HepG2 (cell line): ENCODE measurements at regions not wholly inside any gene's neighbourhood (a gene's known extent, or its start where the extent isn't known, plus 50 kb on each side); places are given as distances from the start of the nearest gene placed in this dataset.

Source experiments
- ATAC-seq: fragments of 200-7000 bp; cut with Tn5 transposase; 3 replicates; pipeline ENCODE4 v1.9.1; 2020; ENCODE audit warnings: mild to moderate bottlenecking, moderate library complexity
- BruUV-seq: library from RNA; stranded (reverse); fragments of 400-500 nt; replicated peaks from 2 replicates; lab custom pipeline; 2021; lab: Mats Ljungman, UMichigan
- CTCF ChIA-PET: fragments of 300-600 bp; formaldehyde crosslinking; extraction: SDS; loops from one replicate; lab custom pipeline; 2021; ENCODE audit warnings: low total read pairs, inconsistent platforms, low intra/inter-chr PET ratio; lab: Yijun Ruan, JAX
- POLR2A ChIA-PET: fragments of 350-600 bp; sonication (Branson Sonifier 250); formaldehyde crosslinking; loops from one replicate; lab custom pipeline; 2020; ENCODE audit warnings: antibody characterized with exemption, inconsistent platforms; lab: Yijun Ruan, JAX
- DNase-seq: peaks from one replicate; pipeline ENCODE4 v3.0.0-alpha.2; 2015; ENCODE audit warnings: low spot score
- FAIRE-seq: peaks from 3 replicates; lab custom pipeline; 2011; peaks lifted over from hg19 to GRCh38; lab: Jason Lieb, UNC
- H2AFZ ChIP-seq: one replicate; pipeline ENCODE4 v1.6.1; 2011; ENCODE audit warnings: low read length, inconsistent platforms
- H3K27ac ChIP-seq: fragments of 300-600 bp; 3 replicates; pipeline ENCODE4 v1.8.0; 2011; ENCODE audit warnings: mixed run types, mild to moderate bottlenecking, mixed read lengths, low read length, inconsistent platforms; ENCODE audit not compliant: insufficient read depth; ENCODE audit errors: extremely low read length
- H3K27me3 ChIP-seq, 2 experiments: fragments of 200-600 bp in 1 of 2; 2 replicates in 1 of 2; 3 replicates in 1 of 2; pipeline versions ENCODE4 v1.6.0 to v1.8.0; 2011; ENCODE audit warnings: low read length in 2 of 2, mild to moderate bottlenecking in 2 of 2, moderate library complexity in 2 of 2, inconsistent platforms in 1 of 2; ENCODE audit not compliant: insufficient read depth in 2 of 2, control insufficient read depth in 1 of 2
- H3K36me3 ChIP-seq, 2 experiments: fragments of 200-600 bp in 1 of 2; replicated peaks in 1 of 2; 2 replicates in 1 of 2; 3 replicates in 1 of 2; pipeline versions ENCODE4 v1.5.1 to v1.8.0; 2011; ENCODE audit warnings: low read length in 2 of 2, inconsistent platforms in 1 of 2; ENCODE audit not compliant: insufficient read depth in 2 of 2, control insufficient read depth in 1 of 2
- H3K4me1 ChIP-seq: 2 replicates; pipeline ENCODE4 v1.5.1; 2012; ENCODE audit warnings: low read length, inconsistent platforms; ENCODE audit not compliant: insufficient read depth
- H3K4me2 ChIP-seq: 2 replicates; pipeline ENCODE4 v1.6.0; 2011; ENCODE audit warnings: low read depth, low read length, inconsistent platforms
- H3K4me3 ChIP-seq, 3 experiments: fragments of 200-600 bp in 1 of 3; sonication (generic), shearing (Covaris generic) in 1 of 3; replicated peaks in 1 of 3; 2 replicates each; pipeline ENCODE4 v1.5.1; 2011 to 2016; ENCODE audit warnings: low read length in 3 of 3, inconsistent platforms in 2 of 3, low read depth in 2 of 3, mild to moderate bottlenecking in 2 of 3, control low read depth in 1 of 3, mixed read lengths in 1 of 3; ENCODE audit not compliant: insufficient read depth in 1 of 3
- H3K79me2 ChIP-seq: one replicate; pipeline ENCODE4 v1.6.1; 2011; ENCODE audit warnings: low read length, inconsistent platforms; ENCODE audit not compliant: insufficient read depth
- H3K9ac ChIP-seq: 2 replicates; pipeline ENCODE4 v1.6.0; 2011; ENCODE audit warnings: mild to moderate bottlenecking, low read depth, low read length, inconsistent platforms; ENCODE audit not compliant: insufficient read depth
- H3K9me3 ChIP-seq: 2 replicates; pipeline ENCODE4 v1.5.1; 2012; ENCODE audit warnings: mild to moderate bottlenecking, low read length
- H4K20me1 ChIP-seq: 2 replicates; pipeline ENCODE4 v1.6.0; 2011; ENCODE audit warnings: inconsistent platforms, mild to moderate bottlenecking, low read length, moderate library complexity; ENCODE audit not compliant: insufficient read depth
- AHR ChIP-seq: IDR thresholded peaks from 2 replicates; pipeline ENCODE4 v1.6.1; 2018; ENCODE audit warnings: missing genetic modification reagents, missing compliant biosample characterization
- CEBPG ChIP-seq: IDR thresholded peaks from 2 replicates; pipeline ENCODE4 v1.6.1; 2016
- DDIT3 ChIP-seq: sonication (generic); formaldehyde crosslinking; IDR thresholded peaks from 2 replicates; pipeline ENCODE4 v1.4.0; 2020; ENCODE audit warnings: mild to moderate bottlenecking, missing genetic modification reagents
- EZH2 ChIP-seq: conservative IDR thresholded peaks from 2 replicates; pipeline ENCODE4 v1.6.1; 2012; ENCODE audit warnings: mild to moderate bottlenecking, low read depth, low read length, moderate library complexity
- JUN ChIP-seq: sonication (generic); formaldehyde crosslinking; IDR thresholded peaks from 2 replicates; pipeline ENCODE4 v1.4.0; 2020; ENCODE audit warnings: mild to moderate bottlenecking, missing genetic modification reagents
- PAWR ChIP-seq: sonication (generic); formaldehyde crosslinking; IDR thresholded peaks from 2 replicates; pipeline ENCODE4 v1.4.0; 2020; ENCODE audit warnings: missing genetic modification reagents, mild to moderate bottlenecking, borderline replicate concordance
- RELA ChIP-seq: sonication (generic); formaldehyde crosslinking; IDR thresholded peaks from 2 replicates; pipeline ENCODE4 v1.4.0; 2020; ENCODE audit warnings: missing genetic modification reagents
- REXO4 ChIP-seq: sonication (generic); formaldehyde crosslinking; IDR thresholded peaks from 2 replicates; pipeline ENCODE4 v1.8.0; 2022; ENCODE audit warnings: missing genetic modification reagents, mild to moderate bottlenecking, borderline replicate concordance
- SETDB1 ChIP-seq: sonication (generic); formaldehyde crosslinking; IDR thresholded peaks from 2 replicates; pipeline ENCODE4 v1.5.1; 2020; ENCODE audit warnings: missing genetic modification reagents, mild to moderate bottlenecking, borderline replicate concordance
- ZC3H4 ChIP-seq: sonication (generic); formaldehyde crosslinking; IDR thresholded peaks from 2 replicates; pipeline ENCODE4 v1.4.0; 2020; ENCODE audit warnings: missing genetic modification reagents, borderline replicate concordance
- ZNF101 ChIP-seq: sonication (generic); formaldehyde crosslinking; IDR thresholded peaks from 2 replicates; pipeline ENCODE4 v1.4.0; 2020; ENCODE audit warnings: mild to moderate bottlenecking, low read depth, missing genetic modification reagents, borderline replicate concordance
- ZNF501 ChIP-seq: sonication (generic); formaldehyde crosslinking; IDR thresholded peaks from 2 replicates; pipeline ENCODE4 v1.5.1; 2020; ENCODE audit warnings: mild to moderate bottlenecking, moderate library complexity, missing genetic modification reagents
- ZNF543 ChIP-seq: sonication (generic); formaldehyde crosslinking; IDR thresholded peaks from 2 replicates; pipeline ENCODE4 v1.4.0; 2020; ENCODE audit warnings: mild to moderate bottlenecking, missing genetic modification reagents
- ZNF772 ChIP-seq: sonication (generic); formaldehyde crosslinking; IDR thresholded peaks from 2 replicates; pipeline ENCODE4 v1.5.0; 2020; ENCODE audit warnings: mild to moderate bottlenecking, missing genetic modification reagents
- ZNF775 ChIP-seq: sonication (generic); formaldehyde crosslinking; IDR thresholded peaks from 2 replicates; pipeline ENCODE4 v1.4.0; 2020; ENCODE audit warnings: missing genetic modification reagents, mild to moderate bottlenecking, moderate library complexity, borderline replicate concordance
- WGBS: methylation state at CpG from one replicate; pipeline ENCODE4 v1.1.6; 2017; ENCODE audit warnings: low lambda C conversion rate; 5-methylcytosine and 5-hydroxymethylcytosine counted together
- in situ Hi-C: cut with HindIII; loops from 2 replicates; pipeline ENCODE4 v1.10.0; 2017; ENCODE audit warnings: low pct_unique_long_range_greater_than_20kb; ENCODE audit not compliant: extremely low pct_ligation_motif_present
- intact Hi-C: fragments of 100-400 bp; cut with micrococcal nuclease; formaldehyde crosslinking; loops from one replicate; pipeline ENCODE4 v1.10.0; 2022; ENCODE audit not compliant: unreplicated experiment
- TF ChIP-seq, protein P1 (sequence below): sonication (generic); formaldehyde crosslinking; IDR thresholded peaks from 2 replicates; pipeline ENCODE4 v1.9.0; 2022; ENCODE audit warnings: missing genetic modification reagents, mild to moderate bottlenecking, borderline replicate concordance
- TF ChIP-seq, protein P2 (sequence below): sonication (generic); formaldehyde crosslinking; IDR thresholded peaks from 2 replicates; pipeline ENCODE4 v1.5.1; 2020; ENCODE audit warnings: mild to moderate bottlenecking, missing genetic modification reagents, moderate library complexity

DNA sequence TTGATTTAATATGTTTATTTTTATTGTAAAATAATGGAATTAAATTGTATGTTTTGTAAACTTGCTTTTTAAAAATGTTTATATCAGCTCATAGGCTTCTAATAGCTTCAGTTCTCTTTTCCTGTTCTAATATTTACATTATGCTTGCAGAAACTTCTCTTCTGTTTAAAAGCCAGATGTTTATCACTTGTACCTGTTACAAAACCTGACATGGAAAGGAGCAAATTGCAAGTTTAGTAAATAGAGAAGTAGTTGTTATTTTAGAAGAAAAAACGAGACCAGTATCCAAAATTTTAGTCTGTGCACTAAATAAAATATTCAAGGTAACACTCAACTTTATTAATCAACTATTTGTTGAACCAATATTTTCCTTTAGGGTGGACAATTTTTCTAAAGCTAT is 69.4 kb upstream of the GUCY1A1 start:
- H4K20me1 ChIP-seq: no peaks in the 10 kb centered on the region
- DNase-seq: no peak
- no TSS peak for BruUV-seq
- no peak overlapping the region for H2AFZ ChIP-seq
- H3K4me3 ChIP-seq: no peak overlapping the region
- no peak overlapping the region for H3K27ac ChIP-seq
- H3K9me3 ChIP-seq: no peaks in the 10 kb centered on the region
- no peaks in the 10 kb centered on the region; a peak in 1 of 5 replicates for H3K27me3 ChIP-seq
- TF ChIP-seq CEBPG (CRISPR knock-in tag) (no peak), RELA (CRISPR knock-in tag) (no peak), ZNF501 (CRISPR knock-in tag) (no peak), DDIT3 (CRISPR knock-in tag) (no peak), JUN (no peak), ZNF543 (no peak), ZC3H4 (no peak), AHR (no peak), EZH2 (no peak), ZNF101 (CRISPR knock-in tag) (no peak), ZNF772 (CRISPR knock-in tag) (no peak), REXO4 (no peak), PAWR (CRISPR knock-in tag) (no peak), SETDB1 (CRISPR knock-in tag) (no peak), ZNF775 (CRISPR knock-in tag) (no peak)
- TF ChIP-seq, protein P1, sequence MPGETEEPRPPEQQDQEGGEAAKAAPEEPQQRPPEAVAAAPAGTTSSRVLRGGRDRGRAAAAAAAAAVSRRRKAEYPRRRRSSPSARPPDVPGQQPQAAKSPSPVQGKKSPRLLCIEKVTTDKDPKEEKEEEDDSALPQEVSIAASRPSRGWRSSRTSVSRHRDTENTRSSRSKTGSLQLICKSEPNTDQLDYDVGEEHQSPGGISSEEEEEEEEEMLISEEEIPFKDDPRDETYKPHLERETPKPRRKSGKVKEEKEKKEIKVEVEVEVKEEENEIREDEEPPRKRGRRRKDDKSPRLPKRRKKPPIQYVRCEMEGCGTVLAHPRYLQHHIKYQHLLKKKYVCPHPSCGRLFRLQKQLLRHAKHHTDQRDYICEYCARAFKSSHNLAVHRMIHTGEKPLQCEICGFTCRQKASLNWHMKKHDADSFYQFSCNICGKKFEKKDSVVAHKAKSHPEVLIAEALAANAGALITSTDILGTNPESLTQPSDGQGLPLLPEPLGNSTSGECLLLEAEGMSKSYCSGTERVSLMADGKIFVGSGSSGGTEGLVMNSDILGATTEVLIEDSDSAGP (CRISPR knock-in tag): no peak
- TF ChIP-seq, protein P2, sequence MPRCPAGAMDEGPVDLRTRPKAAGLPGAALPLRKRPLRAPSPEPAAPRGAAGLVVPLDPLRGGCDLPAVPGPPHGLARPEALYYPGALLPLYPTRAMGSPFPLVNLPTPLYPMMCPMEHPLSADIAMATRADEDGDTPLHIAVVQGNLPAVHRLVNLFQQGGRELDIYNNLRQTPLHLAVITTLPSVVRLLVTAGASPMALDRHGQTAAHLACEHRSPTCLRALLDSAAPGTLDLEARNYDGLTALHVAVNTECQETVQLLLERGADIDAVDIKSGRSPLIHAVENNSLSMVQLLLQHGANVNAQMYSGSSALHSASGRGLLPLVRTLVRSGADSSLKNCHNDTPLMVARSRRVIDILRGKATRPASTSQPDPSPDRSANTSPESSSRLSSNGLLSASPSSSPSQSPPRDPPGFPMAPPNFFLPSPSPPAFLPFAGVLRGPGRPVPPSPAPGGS: no peak
- no peak overlapping the region for H3K4me2 ChIP-seq
- no peaks in the 10 kb centered on the region for H3K79me2 ChIP-seq
- H3K4me1 ChIP-seq: no peaks in the 10 kb centered on the region
- no peak overlapping the region for H3K9ac ChIP-seq
- in situ Hi-C loops (no loop called here), intact Hi-C loops (no loop called here)
- ChIA-PET CTCF (no interaction called here), POLR2A (no interaction called here)
- FAIRE-seq: no peak
- WGBS: 2% methylated on average over 1 of the region's 1 CpG
- H3K36me3 ChIP-seq: no peaks in the 10 kb centered on the region
- no peak for ATAC-seq
